ENCODE measurements at regions not wholly inside any gene's neighbourhood (a gene's known extent, or its start where the extent isn't known, plus 50 kb on each side); places are given as distances from the start of the nearest gene placed in this dataset.

DNA sequence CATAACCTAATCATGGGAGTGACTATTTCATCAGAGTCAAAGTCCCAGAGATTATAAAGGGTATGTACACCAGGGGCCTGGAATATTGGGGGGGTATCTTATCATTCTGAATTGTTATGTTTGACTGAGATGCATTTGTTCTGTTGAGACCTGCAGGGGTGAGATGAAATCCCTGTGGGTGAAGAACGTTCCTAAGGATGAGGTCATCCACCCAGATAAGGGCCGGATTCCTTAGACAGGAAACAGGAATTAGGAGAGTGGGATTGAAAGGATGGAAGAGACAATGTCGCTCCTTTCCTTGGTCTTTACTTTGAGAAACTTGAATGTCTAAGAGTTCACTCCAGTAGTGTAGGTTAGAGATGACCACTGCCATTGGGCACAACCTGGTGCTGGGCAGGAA is 54.7 kb downstream of the GAS1 start:
- TF ChIP-seq, protein P1, sequence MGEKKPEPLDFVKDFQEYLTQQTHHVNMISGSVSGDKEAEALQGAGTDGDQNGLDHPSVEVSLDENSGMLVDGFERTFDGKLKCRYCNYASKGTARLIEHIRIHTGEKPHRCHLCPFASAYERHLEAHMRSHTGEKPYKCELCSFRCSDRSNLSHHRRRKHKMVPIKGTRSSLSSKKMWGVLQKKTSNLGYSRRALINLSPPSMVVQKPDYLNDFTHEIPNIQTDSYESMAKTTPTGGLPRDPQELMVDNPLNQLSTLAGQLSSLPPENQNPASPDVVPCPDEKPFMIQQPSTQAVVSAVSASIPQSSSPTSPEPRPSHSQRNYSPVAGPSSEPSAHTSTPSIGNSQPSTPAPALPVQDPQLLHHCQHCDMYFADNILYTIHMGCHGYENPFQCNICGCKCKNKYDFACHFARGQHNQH (CRISPR knock-in tag; IDR thresholded peaks at IDR 0.05), result no peak
- TF ChIP-seq, protein P2, sequence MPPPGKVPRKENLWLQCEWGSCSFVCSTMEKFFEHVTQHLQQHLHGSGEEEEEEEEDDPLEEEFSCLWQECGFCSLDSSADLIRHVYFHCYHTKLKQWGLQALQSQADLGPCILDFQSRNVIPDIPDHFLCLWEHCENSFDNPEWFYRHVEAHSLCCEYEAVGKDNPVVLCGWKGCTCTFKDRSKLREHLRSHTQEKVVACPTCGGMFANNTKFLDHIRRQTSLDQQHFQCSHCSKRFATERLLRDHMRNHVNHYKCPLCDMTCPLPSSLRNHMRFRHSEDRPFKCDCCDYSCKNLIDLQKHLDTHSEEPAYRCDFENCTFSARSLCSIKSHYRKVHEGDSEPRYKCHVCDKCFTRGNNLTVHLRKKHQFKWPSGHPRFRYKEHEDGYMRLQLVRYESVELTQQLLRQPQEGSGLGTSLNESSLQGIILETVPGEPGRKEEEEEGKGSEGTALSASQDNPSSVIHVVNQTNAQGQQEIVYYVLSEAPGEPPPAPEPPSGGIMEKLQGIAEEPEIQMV (CRISPR knock-in tag; IDR thresholded peaks at IDR 0.05; ENCODE audit: low read depth), result no peak
- TF ChIP-seq GABPA (IDR thresholded peaks at IDR 0.05; ENCODE audit: low read depth, low read length) (no peak), GABPA (CRISPR knock-in tag; IDR thresholded peaks at IDR 0.05; ENCODE audit: low read depth) (no peak), EZH2 (conservative IDR thresholded peaks at IDR 0.05; ENCODE audit: low read depth, low read length) (no peak), ZNF331 (CRISPR knock-in tag; IDR thresholded peaks at IDR 0.05) (no peak), ZNF83 (CRISPR knock-in tag; IDR thresholded peaks at IDR 0.05; ENCODE audit: borderline replicate concordance) (no peak), SNRNP70 (IDR thresholded peaks at IDR 0.05; ENCODE audit: low read depth, low read length) (no peak), PRPF4 (IDR thresholded peaks at IDR 0.05; ENCODE audit: low read depth, low read length, poor library complexity, severe bottlenecking) (no peak)

All from HepG2 (cell line).